Skeletal muscle tissue (tissue), 3 donors: ENCODE measurements at regions not wholly inside any gene's neighbourhood (a gene's known extent, or its start where the extent isn't known, plus 50 kb on each side); places are given as distances from the start of the nearest gene placed in this dataset.

ENCODE experiments used
- H3K27ac ChIP-seq: one replicate; pipeline ENCODE4 v1.7.0; 2013; ENCODE audit warnings: mild to moderate bottlenecking, low read depth, low read length, inconsistent platforms
- H3K27me3 ChIP-seq, 3 donors: one replicate each; pipeline ENCODE4 v1.7.0; 2013; ENCODE audit warnings: low read length in 3 of 3; ENCODE audit not compliant: control insufficient read depth in 3 of 3, insufficient read depth in 3 of 3
- H3K36me3 ChIP-seq, 3 donors: one replicate each; pipeline ENCODE4 v1.7.0; 2013; ENCODE audit warnings: low read length in 3 of 3; ENCODE audit not compliant: control insufficient read depth in 3 of 3, insufficient read depth in 3 of 3
- H3K4me1 ChIP-seq, 3 donors: one replicate each; pipeline ENCODE4 v1.7.0; 2013; ENCODE audit warnings: low read length in 3 of 3, mild to moderate bottlenecking in 3 of 3; ENCODE audit not compliant: control insufficient read depth in 3 of 3, insufficient read depth in 3 of 3
- H3K4me3 ChIP-seq, 3 donors: one replicate each; pipeline ENCODE4 v1.7.0; 2013; ENCODE audit warnings: low read length in 3 of 3
- H3K9ac ChIP-seq, 3 donors: one replicate each; pipeline ENCODE4 v1.7.0; 2013; ENCODE audit warnings: low read length in 3 of 3, mild to moderate bottlenecking in 3 of 3, moderate library complexity in 2 of 3, low read depth in 1 of 3
- H3K9me3 ChIP-seq, 3 donors: one replicate each; pipeline ENCODE4 v1.7.0; 2013; ENCODE audit warnings: low read length in 3 of 3; ENCODE audit not compliant: control insufficient read depth in 3 of 3
- donor health status: Osteomylitis.

GRCh38 chr4:164192844-164193243 lies 561.1 kb upstream of the SMIM31 start:
- H3K4me1 ChIP-seq, result no peaks in the 10 kb centered on the region
- no peaks in the 10 kb centered on the region for H3K27me3 ChIP-seq
- no peak overlapping the region for H3K9ac ChIP-seq
- H3K9me3 ChIP-seq, result peaks cover 0 to 2% (median 0%) of the 10 kb centered on the region in 3 donors
- H3K36me3 ChIP-seq, result no peaks in the 10 kb centered on the region
- H3K4me3 ChIP-seq, result no peak overlapping the region
- no peak overlapping the region for H3K27ac ChIP-seq

GRCh38 chr4:164193676-164194075 lies 560.3 kb upstream of the SMIM31 start:
- Histone ChIP-seq H3K9ac (no peak overlapping the region), H3K9me3 (no peaks in the 10 kb centered on the region), H3K4me1 (no peaks in the 10 kb centered on the region), H3K4me3 (no peak overlapping the region), H3K27ac (no peak overlapping the region), H3K36me3 (no peaks in the 10 kb centered on the region), H3K27me3 (no peaks in the 10 kb centered on the region)

DNA sequence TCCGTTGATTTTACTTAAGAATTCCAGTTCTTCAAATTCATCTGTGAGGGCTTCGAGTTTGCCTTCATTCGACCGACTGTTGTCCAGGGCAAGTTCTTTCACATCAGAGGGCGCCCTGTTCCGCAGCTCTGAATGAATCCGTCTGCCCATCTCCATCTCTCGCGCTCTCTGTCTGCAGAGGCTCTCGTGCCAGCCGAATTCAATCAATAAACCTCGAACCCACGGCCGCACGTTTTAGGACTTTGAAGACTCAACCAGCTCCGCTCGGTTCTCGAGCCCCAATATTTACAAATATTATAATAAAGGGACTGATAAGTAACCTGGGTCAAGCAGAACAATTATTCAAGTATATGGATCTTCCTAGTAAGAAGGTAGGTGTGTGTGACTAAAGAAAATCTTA lies 556.4 kb upstream of the SMIM31 start:
- Histone ChIP-seq H3K27ac (no peak overlapping the region), H3K4me3 (no peak overlapping the region), H3K27me3 (no peaks in the 10 kb centered on the region), H3K9ac (no peak overlapping the region), H3K36me3 (no peaks in the 10 kb centered on the region), H3K9me3 (no peaks in the 10 kb centered on the region), H3K4me1 (no peaks in the 10 kb centered on the region)

- no peaks in the 10 kb centered on the region for H3K36me3 ChIP-seq
- H3K9ac ChIP-seq, result no peak overlapping the region
- H3K9me3 ChIP-seq, result no peaks in the 10 kb centered on the region
- no peaks in the 10 kb centered on the region for H3K4me1 ChIP-seq
- no peak overlapping the region for H3K27ac ChIP-seq
- H3K27me3 ChIP-seq, result no peaks in the 10 kb centered on the region
- H3K4me3 ChIP-seq, result no peak overlapping the region
Observed at GRCh38 chr4:164203476-164203875, 550.5 kb upstream of the SMIM31 start.

DNA sequence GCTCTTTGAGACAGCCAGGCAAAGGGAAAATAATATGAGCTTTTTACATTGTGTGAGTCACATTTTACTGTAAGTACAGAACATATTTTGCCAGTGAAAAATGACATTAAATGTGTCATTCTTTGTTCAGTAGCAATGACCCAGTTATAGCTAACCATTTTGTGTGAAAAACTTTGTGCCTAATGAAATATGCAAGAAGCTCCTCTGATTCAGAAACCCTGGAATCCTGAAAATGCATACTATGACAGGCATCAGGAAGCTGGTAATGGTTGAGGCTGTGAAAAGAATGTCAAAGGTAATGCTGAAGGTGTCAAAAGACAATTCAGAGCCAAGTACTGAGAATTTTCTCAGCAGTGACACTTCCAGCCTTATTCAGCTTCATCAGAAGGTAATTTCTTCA lies 549.5 kb upstream of the SMIM31 start:
- no peaks in the 10 kb centered on the region for H3K36me3 ChIP-seq
- no peak overlapping the region for H3K9ac ChIP-seq
- no peaks in the 10 kb centered on the region for H3K27me3 ChIP-seq
- no peaks in the 10 kb centered on the region for H3K9me3 ChIP-seq
- no peak overlapping the region for H3K27ac ChIP-seq
- no peaks in the 10 kb centered on the region for H3K4me1 ChIP-seq
- no peak overlapping the region for H3K4me3 ChIP-seq

- Histone ChIP-seq H3K27me3 (no peaks in the 10 kb centered on the region), H3K36me3 (no peaks in the 10 kb centered on the region), H3K4me3 (no peak overlapping the region), H3K4me1 (no peaks in the 10 kb centered on the region), H3K9ac (no peak overlapping the region), H3K27ac (no peak overlapping the region), H3K9me3 (no peaks in the 10 kb centered on the region)
Observed at GRCh38 chr4:164207460-164207859, 546.5 kb upstream of the SMIM31 start.

DNA sequence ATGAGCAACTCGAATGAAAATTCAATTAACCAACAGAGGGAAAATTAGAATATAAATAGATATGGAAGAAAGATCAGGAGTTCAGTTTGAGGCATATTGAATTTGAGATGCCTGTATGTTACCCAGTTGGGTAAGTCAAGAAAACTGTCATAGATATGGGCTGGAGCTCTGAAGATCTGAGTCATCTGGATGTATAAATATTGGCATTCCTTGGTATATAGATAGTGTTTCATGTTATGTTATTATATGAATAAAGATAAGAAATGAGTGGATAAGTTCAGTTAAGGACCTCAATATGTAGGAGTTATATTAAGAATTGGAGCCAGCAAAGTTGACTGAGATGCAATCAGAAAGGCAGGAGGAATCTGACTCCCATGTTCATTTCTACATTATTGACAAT lies 543.6 kb upstream of the SMIM31 start:
- Histone ChIP-seq H3K9me3 (no peaks in the 10 kb centered on the region), H3K4me3 (no peak overlapping the region), H3K27me3 (no peaks in the 10 kb centered on the region), H3K9ac (no peak overlapping the region), H3K36me3 (no peaks in the 10 kb centered on the region), H3K27ac (no peak overlapping the region), H3K4me1 (no peaks in the 10 kb centered on the region)

DNA sequence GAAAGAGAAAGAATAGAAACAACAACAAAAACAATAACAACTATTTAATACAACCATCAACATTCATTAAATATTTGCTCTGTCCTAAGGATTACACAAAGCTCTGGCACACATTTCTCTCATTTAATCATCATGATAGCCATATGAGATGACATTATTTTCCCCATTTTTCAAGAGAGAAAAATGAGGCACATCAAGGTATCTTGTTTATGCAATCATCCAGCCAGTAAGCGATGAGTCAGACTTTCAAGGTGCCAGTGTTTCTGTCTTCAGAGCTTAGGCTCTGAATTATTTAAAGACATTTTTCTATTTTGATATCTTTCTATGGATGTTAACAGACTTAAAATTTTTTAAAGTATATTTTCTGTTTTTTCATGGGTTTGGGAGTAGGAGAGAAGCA lies 541.8 kb upstream of the SMIM31 start:
- Histone ChIP-seq H3K36me3 (no peaks in the 10 kb centered on the region), H3K27ac (no peak overlapping the region)

GRCh38 chr4:164212714-164213113 lies 541.2 kb upstream of the SMIM31 start:
- no peaks in the 10 kb centered on the region for H3K9me3 ChIP-seq

More for the DNA sequence above, 541.8 kb upstream of the SMIM31 start:
- Histone ChIP-seq H3K9ac (no peak overlapping the region), H3K27me3 (no peaks in the 10 kb centered on the region), H3K4me3 (no peak overlapping the region), H3K9me3 (no peaks in the 10 kb centered on the region), H3K4me1 (no peaks in the 10 kb centered on the region)

DNA sequence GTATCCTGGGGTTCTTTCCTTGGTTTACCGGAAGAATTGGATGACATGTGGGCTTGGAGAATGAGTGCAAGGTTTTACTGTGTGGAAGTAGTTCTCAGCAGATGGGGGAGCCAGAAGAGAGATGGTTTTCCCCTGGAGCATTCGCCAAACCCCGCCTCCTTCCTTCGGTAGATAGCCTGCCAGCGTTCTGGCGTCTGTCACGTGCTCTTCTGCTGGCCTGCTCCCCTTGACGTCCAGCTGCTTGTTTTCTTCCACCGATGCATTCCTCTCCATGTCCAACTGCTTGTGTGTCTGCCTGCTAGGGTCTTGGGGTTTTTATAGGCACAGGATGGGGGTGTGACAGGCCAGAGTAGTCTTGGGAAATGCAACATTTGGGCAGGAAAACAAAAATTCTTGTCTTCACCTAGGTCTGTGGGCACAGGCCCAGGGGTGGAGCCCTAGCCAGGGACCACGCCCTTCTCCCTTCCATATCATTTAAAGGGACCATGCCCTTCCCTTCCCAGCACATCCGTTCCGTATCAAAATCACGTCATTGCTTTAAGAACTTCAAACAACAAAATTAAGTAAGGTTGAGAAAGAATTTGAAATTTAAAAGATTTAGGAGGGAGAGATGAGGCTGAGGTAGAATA lies 538.7 kb upstream of the SMIM31 start:
- no peaks in the 10 kb centered on the region for H3K27me3 ChIP-seq
- H3K4me3 ChIP-seq, result no peak overlapping the region
- H3K9me3 ChIP-seq, result no peaks in the 10 kb centered on the region
- H3K4me1 ChIP-seq, result no peaks in the 10 kb centered on the region
- no peak overlapping the region for H3K9ac ChIP-seq
- no peaks in the 10 kb centered on the region for H3K36me3 ChIP-seq
- H3K27ac ChIP-seq, result no peak overlapping the region

More at GRCh38 chr4:164212714-164213113, 541.2 kb upstream of the SMIM31 start:
- no peak overlapping the region for H3K4me3 ChIP-seq
- no peaks in the 10 kb centered on the region for H3K27me3 ChIP-seq
- no peaks in the 10 kb centered on the region for H3K4me1 ChIP-seq
- no peak overlapping the region for H3K27ac ChIP-seq
- H3K36me3 ChIP-seq, result no peaks in the 10 kb centered on the region
- H3K9ac ChIP-seq, result no peak overlapping the region
